Stimulated activated CD4-positive, alpha-beta T cell treated with anti-CD3 and anti-CD28 coated beads, Interleukin-1b, Interleukin-23, amount 100 ng/mL, for 1 hour (primary cell): ENCODE measurements at regions not wholly inside any gene's neighbourhood (a gene's known extent, or its start where the extent isn't known, plus 50 kb on each side); places are given as distances from the start of the nearest gene placed in this dataset.
"Not testable (repeated sequence)": the region's sequence is repeated elsewhere in the genome, so short reads cannot be mapped to it uniquely, and the experiment has no call there.

Experiments used
- DNase-seq, 2 donors: peaks; one replicate each; pipeline ENCODE4 v3.0.0-alpha.2; 2020; ENCODE audit warnings: low read depth in 2 of 2

DNA sequence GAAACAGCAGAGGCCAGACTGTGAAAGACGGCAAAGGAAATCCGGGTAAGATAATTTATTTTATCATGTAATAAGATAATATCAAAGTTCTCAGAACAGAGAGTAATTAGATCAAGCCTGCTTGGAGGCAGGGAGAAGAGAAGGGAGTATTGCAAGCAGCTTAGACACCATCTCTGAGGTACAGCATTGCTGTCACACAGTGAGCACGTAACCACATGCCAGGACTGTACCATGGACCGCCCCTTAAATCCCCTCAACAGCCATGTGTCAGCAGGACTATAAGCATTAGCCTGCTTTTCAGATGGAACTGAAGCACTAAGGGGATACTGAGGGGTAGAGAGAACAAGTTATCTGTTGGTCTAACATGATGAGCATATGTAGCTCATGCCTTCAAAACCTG lies 141.5 kb downstream of the C6orf118 start:
- DNase-seq: no peak

DNA sequence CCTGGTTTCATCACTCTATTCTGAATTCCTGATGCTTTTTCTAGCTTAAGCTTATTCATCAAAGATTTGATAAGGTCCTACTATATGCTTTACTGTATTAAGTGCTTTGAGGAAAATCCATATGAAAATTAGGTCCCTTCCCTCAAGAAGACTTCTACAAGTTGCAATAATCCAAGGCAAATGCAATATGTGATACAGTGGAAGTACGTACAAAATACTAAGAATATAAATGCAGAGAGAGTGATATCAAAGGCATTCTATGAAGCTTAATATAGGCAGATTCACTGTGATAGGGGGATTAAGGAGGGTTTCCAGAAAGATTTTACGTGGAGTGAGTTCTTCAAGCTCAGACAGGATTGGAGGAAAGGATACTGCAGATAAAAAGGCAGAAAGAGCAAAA lies 142.1 kb downstream of the C6orf118 start:
- no peak for DNase-seq

DNA sequence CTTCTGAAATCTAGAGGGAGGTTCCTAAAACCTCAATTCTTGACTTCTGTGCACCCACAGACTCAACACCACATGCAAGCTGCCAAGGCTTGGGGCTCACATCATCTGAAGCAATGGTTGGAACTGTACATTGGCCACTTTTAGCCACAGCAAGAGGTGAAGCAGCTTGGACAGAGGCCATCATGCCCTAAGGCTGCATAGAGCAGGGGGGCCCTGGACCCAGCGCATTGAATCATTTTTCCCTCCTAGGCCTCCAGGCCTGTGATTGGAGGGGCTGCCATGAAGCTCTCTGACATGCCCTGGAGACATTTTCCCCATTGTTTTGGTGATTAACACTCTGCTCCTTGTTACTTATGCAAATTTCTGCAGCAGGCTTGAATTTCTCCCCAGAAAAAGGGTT lies 145.9 kb downstream of the C6orf118 start:
- no peak for DNase-seq

DNA sequence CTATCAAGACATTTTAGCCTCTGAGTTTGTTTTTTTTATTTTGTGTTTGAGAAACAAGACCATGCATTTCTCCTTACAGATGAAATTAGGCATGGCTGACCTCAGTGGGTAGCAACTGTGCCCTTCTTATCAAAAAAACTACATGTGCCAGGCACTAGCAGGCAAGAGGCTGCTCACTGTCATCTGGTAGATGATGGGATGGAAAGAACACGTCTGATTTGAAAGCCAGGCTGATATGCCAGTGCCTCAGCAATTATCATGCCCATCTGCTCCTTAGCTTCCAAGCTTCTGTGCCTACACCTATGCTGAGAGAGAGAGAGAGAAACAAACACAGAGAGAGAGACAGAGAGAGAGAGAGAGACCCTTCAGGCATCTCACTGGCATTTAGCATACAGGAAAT lies 149.9 kb downstream of the C6orf118 start:
- DNase-seq: no peak

DNA sequence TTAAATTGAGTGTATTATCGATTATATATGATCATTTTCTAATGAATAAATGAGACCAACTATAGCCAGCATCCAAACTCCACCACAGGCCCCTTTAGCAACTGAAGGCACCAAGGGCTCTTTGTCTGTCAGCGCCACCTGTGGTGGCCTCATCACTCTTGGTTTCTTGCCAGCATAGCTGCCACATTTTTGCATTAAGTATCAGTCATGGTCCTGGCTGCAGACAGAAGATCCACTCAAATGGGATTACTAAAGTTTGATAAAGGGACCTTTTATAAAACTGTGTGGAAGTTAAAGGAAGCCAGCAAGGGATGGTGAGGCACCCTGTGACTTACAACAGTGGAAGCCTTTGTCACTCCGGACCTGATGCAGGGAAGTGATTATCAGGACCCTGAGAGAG lies 162.9 kb downstream of the C6orf118 start:
- DNase-seq: no peak

DNA sequence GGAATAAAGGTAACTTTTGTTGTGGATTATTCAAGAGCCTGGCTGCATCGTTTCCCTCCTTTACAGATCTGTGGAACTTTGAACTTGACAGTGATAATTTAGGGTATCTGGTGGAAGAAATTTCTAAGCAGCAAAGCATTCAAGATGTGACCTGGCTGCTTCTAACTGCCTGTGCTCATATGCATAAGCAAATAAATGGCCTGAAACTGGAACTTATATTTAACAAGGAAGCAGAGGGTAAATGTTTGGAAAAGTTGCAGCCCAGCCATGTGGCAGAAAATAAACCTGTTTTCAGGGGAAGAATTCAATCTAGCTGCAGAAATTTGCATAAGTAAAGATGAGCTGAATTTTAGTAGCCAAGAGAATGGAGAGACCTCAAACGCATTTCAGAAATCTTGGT lies 173.5 kb downstream of the C6orf118 start:
- DNase-seq: no peak

DNA sequence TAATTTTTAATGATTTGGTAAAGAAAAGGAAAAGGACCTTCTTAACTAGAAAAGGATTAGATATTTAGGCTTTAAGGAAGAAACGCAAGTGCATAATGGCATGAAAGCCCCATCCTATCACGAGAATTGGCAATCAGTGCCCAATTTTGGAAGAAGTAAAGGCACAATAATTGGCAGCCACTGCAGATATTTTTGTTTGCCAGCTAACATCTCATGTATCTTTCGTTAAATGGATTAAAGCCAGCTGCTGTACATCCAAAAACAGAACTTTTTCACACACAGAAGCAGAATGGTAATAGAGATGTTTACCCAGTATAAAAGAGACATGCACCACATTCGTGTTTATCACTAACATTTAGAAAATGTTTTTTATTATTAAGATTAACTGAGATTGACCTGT lies 180.3 kb downstream of the C6orf118 start:
- DNase-seq: no peak

DNA sequence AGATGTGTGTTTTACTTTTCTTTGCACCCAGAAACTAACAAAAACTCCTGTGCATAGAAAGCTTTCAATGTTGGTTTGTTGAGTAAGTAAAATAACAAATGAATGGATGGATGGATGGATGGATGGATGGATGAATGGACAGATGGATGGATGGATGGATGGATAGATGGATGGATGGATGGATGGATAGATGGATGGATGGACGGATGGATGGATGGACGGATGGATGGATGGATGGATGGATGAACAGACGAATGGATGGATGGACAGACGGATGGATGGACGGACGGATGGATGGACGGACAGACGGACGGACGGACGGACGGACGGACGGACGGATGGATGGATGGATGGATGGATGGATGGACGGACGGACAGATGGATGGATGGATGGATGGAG lies 181.7 kb downstream of the C6orf118 start:
- DNase-seq: not testable (repeated sequence)

DNA sequence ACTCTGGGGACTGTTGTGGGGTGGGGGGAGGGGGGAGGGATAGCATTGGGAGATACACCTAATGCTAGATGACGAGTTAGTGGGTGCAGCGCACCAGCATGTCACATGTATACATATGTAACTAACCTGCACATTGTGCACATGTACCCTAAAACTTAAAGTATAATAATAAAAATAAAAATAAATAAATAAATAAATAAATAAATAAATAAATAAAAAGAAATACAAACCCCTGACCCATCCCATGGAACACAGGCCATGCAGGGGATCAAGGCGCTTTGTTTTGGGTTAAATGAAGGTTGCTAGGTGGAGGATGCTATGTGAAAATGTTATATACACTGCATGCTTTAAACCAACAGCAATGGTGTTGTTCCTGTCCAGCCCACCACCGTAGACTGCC lies 184.7 kb downstream of the C6orf118 start:
- not testable (repeated sequence) for DNase-seq

DNA sequence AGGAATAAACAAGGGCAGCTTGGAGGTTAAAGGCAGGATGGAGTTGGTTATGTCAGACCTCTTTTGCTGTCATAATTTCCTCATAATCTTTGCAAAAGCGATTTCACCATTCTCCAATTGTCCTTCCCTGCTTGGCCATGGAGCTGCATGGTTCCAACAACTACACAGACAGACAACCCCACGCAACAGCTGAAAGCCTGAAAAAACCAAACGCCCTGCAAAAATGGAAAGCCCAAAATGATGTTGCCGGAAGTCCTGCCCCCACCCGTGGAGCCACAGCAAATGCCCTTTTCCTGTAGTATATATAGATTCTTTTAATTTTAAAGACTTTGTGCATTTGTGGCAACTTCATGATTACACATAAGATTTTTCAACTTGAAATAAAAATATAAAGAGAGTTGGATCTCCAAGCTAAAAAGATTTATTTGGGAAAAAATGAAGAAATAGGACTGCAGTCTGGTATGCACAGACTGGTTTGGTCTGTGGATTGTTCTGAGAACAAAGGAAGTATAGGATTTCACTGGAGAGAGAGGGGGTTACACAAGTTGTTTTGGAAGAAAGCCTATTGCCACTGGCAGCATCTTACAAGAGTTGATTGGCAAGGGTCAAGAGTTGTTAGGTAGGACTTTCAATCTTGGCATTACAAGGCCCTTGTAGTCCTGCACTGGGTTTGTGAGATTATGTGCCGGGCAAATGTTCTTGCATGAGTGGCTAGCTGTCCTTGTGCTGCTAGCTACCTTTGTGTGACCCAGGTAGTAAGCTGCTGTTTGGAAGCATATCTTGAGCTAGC lies 190.0 kb downstream of the C6orf118 start:
- no peak for DNase-seq

DNA sequence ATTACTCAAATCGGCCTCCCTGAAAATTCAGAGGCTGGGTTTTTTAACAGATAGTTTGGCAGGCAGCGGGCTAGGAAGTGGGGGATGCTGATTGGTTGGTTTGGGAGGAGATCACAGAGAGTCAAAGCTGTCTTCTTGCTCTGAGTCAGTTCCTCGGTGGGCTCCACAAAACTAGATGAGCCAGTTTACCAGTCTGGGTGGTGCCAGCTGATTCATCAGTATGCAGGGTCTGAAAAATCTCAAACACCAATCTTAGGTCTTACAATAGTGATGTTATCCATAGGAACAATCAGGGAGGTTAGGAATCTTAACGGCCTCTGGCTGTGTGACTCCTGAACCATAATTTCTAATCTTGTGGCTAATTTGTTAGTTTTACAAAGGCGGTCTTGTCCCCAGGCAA lies 190.7 kb downstream of the C6orf118 start:
- no peak for DNase-seq

DNA sequence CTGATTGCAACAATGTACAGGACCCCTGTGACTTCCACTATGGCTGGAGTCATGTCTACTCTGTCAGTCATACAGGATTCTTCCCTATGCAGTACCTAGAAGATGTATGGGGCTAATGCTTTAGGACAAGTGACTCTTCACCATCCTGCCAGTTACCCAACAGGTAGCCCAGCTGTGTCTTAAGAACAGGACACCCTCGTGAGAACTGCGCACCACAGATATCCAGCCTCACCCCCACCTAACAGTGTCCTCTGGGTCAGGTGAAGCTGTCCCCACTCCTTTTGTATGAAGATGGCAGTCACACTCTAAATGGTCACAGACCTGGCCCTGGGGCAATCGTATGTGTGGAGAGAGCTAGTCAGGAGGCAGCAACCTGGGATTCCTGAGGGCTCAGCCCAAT lies 191.6 kb downstream of the C6orf118 start:
- DNase-seq: no peak

DNA sequence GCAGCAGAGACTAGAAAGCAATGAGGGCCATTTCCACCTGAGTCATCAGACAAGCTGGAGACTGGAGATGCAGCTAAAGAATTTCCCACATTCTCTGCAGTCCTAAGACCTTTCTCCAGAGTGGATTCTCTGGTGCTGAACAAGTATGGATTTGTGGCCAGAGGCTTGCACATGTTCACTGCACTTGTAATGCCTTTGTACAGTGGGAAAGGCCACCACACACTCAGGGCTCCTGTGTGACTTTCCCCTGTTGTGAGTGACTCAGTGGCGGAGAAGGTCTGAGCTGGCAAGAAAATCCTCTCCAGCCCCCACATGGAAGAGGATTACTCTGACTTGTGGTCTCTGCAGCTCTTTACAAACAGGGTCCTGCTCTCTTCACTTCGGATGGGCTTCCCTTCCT lies 192.3 kb downstream of the C6orf118 start:
- DNase-seq: no peak

DNA sequence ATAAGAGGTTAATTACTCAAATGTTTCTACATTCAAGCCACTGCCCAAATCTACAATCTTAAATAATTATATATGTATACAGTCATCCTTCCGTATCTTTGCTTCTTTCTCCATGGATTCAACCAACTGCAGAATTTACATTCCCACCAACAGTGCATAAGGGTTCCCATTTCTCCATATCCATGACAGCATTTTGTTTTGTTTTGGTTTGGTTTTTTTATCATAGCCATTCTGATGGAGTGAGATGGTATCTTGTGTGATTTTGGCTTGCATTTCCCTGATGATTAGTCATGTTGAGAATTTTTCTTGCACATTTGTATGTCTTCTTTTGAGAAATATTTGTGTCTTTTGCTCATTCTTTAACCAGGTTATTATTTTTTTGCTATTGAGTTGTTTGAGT lies 198.5 kb downstream of the C6orf118 start:
- DNase-seq: no peak

DNA sequence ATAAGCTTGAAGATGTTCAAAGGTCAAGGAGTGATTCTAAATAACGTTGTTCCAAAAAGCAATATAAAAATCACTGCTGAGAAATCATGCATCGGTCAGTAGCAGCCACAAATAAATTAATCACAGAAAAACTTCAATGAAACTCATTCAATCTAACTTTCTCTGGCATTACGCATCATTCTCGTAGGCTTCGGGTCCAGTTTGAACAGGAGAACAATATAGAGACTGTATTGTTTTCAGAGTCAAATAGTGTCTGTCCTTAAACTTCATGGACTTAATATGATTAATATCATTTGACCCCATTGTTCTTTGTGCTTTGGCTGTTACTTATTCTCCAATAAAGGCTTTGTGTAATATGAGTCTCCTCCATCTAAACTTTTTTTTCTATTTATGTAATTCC lies 200.4 kb downstream of the C6orf118 start:
- no peak for DNase-seq

DNA sequence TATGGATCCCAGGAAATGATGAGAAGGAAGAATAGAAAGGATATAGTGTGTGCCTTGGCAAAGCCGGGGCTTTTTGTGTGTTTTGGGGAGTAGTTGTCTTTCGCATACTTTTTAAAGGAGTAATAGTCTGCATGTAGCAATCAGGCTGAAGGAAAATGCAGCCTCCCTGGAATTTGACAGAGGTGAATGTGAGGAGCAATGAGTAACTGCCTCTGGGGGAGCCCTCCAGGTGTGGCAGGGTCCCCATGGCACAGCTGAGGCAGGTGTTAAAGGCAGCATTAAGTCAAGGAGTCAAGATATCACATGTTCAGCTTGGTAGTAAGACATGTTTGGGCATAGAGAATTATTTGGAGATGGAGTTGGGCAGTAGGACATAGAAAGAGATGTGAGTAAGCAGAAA lies 203.1 kb downstream of the C6orf118 start:
- DNase-seq: no peak

DNA sequence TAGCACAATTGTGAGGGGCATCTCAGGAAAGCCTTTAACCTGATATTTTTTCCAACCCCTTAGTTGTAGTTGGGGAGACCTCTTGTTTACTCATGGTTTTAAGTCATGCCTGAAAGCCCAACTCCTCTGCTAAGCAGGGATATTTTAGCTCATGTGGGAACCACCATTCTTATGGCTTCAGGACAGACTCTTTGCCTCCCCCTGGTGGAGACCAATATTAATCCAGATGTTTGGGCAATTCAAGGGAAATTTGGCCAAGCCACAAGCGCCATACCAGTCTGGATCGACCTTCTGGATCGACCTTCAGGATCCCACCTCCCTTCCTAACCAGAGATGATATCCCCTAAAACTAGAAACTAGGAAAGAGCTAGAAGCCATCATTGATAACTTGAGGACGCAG lies 211.2 kb downstream of the C6orf118 start:
- DNase-seq: no peak

DNA sequence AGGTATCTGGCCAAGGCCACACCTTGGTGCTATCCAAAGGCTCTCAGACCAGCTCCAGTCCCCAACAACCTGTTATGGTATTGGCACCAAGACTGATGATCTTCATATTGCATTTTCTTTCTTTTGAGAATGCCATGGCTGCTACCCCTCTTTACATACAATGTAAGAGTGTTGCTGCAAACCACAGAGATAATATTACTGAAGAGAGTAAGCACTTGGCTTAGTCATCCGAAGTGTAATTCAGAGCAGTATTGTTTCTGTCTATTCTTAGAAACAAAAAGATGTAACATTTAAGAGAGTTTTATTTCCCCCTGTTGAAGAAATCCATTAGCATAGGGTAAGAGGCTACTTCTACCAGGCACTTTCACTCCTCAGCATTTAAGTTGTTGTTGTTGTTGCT lies 212.5 kb downstream of the C6orf118 start:
- DNase-seq: no peak

DNA sequence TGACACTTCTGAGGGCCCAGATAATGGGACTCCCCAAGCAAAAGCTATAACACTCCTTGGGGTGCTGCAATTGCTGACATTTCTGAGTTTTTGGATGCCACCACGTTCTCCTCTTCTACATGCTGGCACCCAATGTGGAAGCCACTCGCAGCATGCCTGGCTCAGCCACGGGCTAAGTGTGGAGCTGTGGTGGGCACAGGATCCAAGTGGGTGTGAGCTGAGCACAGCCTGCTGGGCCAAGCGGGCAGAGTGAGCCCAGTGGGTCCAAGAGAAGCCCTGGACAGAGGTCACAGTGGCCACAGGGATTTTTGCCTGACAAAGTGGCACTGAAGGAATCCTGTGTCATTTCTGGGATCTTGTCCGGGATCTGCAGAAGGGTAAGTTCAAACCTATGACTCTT lies 213.2 kb downstream of the C6orf118 start:
- DNase-seq: no peak

DNA sequence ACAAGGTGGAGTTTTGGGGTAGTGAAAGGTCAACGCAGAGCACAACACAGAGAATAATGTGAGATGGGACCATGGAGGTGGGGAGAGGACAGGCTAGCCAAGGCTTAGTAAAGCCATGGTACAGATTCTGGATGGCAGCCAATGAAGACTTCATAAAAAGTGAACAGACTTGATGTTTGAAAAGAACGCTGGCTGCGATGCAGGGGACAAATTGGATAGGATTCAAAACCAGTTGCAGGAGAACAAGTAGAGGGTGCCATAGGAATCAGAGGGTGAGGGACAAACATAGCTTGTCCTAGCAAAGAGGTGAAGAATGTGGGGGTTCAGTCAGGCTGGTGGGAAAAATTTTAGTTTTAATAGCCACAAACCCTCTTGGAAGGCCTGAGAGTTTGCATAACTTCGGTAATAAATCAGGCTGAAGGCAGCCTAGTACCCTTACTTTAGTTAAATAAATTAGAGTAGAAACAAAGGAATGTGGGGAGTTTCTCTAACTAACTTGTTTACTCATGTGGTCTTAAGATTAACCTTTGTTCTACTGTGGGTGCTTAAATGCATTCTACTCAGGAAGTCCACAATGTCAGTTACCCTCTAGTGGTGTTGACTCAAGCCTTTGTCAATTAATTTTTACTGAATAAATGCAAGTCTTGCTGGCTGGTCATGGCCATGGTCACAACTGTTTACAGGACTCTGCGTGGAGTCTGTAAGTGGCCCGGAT lies 216.4 kb downstream of the C6orf118 start:
- no peak for DNase-seq

DNA sequence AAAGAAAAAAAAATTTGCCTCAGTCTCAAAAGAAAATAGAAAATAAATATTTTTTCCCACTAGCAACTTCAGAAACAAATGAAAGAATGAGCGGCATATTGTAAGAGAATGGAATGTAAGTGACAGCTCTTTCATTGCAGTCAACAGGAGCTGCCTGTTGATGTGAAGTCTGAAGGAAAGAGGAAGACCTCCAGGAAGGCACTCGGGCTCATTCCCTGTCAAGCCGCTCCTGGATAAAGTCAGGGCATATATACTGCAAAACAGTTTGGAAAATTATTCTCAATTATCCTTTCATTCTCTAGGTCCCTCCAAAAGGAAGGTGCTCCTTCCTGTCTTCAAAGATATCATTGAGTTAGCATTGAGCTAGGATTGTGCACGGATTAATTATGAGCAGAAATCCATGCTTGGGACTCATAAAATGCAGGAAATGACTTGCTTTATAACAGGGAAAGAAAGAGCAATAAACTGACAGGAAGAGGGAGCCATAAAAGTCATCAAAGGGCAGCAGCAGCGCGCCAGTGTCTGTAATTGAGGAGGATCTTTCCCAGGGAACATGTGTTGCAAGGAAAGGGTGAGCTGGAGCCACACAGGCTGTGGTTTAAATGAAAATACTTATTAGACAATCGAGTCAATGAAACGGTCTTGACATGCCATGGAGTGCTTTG lies 218.2 kb downstream of the C6orf118 start:
- DNase-seq: no peak

DNA sequence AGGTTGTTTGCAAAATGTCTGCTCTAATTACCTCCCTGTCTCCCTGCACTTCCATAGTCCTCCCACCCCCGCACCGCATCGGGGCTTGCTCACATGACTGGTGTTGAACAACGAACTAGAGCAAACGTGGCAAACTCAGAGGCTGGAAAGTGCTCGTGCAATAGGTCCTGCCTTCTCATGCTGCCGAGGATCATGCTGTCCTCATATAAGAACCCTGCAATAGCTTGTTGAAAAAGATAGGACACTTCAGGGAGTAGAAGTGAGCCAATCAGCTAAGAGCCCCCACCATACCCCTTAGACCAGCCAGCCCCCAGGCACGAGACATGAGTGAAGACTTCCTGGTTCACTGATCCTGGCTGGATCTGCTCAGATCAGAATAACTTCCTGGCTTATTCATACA lies 219.2 kb downstream of the C6orf118 start:
- no peak for DNase-seq

DNA sequence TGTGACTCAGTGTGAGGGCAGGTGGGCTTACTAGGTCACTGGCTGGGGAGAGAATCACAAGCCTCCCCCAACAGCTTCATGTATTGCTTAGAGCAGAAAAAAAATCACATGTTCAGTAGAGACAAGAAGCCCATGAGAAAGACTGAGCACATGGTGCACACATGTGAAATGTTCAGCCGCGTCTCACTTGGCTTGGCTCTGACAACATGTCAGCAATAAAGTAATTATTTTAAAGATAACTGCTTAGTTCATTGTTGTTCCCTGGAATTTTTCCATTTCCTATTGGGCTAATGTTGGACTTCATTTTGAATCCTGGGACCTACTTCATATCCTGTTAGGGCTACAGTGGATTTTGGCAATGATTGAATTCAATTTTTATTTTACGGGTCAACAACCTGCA lies 222.6 kb downstream of the C6orf118 start:
- no peak for DNase-seq
